AG09309 (cell line): ENCODE measurements at regions not wholly inside any gene's neighbourhood (a gene's known extent, or its start where the extent isn't known, plus 50 kb on each side); places are given as distances from the start of the nearest gene placed in this dataset.

ENCODE experiments used
- DNase-seq: peaks from one replicate; pipeline ENCODE4 v3.0.0-alpha.2; 2010; ENCODE audit warnings: low read depth
- H3K4me3 ChIP-seq: 2 replicates; pipeline ENCODE4 v1.5.1; 2011; ENCODE audit warnings: mild to moderate bottlenecking, low read depth, low read length, moderate library complexity; ENCODE audit not compliant: control insufficient read depth
- TF ChIP-seq, protein P1 (sequence below): IDR thresholded peaks from 2 replicates; pipeline ENCODE4 v1.5.1; 2011; ENCODE audit warnings: mild to moderate bottlenecking, low read depth, low read length, inconsistent platforms; ENCODE audit not compliant: insufficient read depth, control insufficient read depth; ENCODE audit errors: missing control alignments

GRCh38 chr10:128306966-128307365 lies 180.7 kb upstream of the MKI67 start:
- H3K4me3 ChIP-seq, result no peak overlapping the region
- TF ChIP-seq, protein P1, sequence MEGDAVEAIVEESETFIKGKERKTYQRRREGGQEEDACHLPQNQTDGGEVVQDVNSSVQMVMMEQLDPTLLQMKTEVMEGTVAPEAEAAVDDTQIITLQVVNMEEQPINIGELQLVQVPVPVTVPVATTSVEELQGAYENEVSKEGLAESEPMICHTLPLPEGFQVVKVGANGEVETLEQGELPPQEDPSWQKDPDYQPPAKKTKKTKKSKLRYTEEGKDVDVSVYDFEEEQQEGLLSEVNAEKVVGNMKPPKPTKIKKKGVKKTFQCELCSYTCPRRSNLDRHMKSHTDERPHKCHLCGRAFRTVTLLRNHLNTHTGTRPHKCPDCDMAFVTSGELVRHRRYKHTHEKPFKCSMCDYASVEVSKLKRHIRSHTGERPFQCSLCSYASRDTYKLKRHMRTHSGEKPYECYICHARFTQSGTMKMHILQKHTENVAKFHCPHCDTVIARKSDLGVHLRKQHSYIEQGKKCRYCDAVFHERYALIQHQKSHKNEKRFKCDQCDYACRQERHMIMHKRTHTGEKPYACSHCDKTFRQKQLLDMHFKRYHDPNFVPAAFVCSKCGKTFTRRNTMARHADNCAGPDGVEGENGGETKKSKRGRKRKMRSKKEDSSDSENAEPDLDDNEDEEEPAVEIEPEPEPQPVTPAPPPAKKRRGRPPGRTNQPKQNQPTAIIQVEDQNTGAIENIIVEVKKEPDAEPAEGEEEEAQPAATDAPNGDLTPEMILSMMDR, result no peak
- no peak for DNase-seq

GRCh38 chr10:128307820-128308219 lies 181.6 kb upstream of the MKI67 start:
- H3K4me3 ChIP-seq, result no peak overlapping the region
- TF ChIP-seq, protein P1, result no peak
- no peak for DNase-seq

DNA sequence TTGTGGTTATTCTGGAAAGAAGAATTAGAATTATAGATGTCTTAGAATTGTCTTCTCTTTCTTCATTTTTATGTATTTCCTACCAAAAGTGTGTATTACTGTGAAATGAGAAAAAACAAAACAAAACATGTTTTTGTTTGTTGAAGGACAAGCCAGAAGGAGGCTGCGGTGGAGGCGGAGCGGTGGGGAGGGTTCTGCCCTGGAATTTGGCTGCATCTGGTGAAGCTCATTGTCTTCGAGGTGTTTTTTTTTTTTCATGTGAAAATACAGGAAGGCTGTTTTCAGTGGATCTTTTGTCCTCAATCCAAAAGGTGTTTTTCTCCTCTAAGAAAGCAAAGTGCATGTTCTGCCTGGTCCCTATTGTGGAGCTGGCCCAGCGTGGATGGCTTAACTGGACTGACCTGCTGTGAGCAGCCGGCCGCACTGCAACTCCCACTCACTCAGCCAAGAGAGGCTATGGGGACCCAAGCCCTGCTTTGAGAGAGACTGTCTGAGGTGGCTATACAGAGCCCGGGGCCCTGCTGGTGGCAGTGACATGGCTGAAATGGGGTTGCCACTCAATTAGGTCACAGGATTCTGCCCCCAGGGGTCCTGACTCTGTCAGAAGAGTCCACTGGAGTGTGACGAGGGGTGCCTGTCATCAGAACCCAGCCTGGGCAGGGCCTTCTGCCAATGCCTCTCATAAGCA lies 184.9 kb upstream of the MKI67 start:
- DNase-seq, result no peak
- TF ChIP-seq, protein P1, result no peak
- no peak overlapping the region for H3K4me3 ChIP-seq

- TF ChIP-seq, protein P1, result no peak
- DNase-seq, result no peak
- H3K4me3 ChIP-seq, result no peak overlapping the region
These were observed 186.0 kb upstream of the MKI67 start for GRCh38 chr10:128312250-128312649.

DNA sequence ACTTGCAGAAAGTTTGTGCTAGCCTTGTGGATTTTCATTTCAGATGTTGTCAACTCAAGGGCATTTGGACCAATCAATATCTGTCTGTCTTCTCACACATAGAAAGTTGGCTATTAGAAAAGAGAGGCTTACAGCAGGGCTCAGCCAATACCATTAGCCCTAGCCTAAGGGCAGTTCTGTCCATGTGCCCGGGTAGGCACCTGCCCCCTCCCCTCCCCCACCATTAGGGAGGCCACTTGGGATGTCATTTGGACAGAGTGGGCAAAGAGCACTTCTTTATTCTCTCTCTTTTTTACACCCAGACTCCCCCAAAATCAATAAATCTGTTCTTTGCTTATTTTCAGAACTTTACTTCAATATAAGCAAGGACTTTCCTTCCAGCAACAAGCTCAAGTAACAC lies 188.5 kb upstream of the MKI67 start:
- DNase-seq, result no peak
- TF ChIP-seq, protein P1, result no peak
- H3K4me3 ChIP-seq, result no peak overlapping the region

DNA sequence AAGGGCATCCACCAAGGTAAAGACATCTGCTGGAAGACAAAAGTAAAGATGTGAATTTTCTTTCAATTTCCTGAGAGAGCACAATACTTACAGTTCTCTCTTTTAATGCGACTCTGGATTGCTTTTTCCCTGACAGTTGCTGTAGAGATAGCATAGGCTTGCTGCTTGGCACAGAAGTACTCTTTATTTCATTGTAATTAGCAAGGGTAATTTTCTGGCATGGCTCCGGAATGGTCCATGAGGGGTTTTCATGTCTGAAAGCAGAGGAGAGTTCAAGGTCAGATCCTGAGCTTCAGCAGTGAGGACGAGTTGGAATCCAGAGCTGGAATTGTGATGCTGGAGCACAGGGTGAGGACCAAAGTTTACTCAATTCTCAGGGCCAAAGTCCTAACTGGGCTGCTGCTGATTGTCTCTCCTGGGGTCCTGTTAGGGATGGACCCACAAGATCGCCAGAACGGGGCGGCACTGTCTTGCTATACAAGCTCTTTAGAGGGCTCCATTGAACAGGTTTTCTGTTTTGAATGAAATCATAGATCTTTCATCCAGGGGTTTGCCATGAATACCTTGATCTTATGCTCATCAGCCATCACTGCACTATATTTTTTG lies 190.0 kb upstream of the MKI67 start:
- TF ChIP-seq, protein P1, result no peak
- no peak for DNase-seq

More for the DNA sequence above, 190.0 kb upstream of the MKI67 start:
- H3K4me3 ChIP-seq, result no peak overlapping the region
